HFFc6 (cell line): ENCODE measurements at regions not wholly inside any gene's neighbourhood (a gene's known extent, or its start where the extent isn't known, plus 50 kb on each side); places are given as distances from the start of the nearest gene placed in this dataset.

ENCODE experiments used
- DNase-seq: peaks from one replicate; pipeline ENCODE4 v3.0.0-alpha.2; 2018
- H3K27ac Mint-ChIP-seq: 2 replicates; pipeline ENCODE4 v1.8.0; 2020; ENCODE audit warnings: mild to moderate bottlenecking, mixed read lengths
- H3K27me3 Mint-ChIP-seq: 2 replicates; pipeline ENCODE4 v1.8.0; 2021; ENCODE audit warnings: mild to moderate bottlenecking, moderate library complexity, mixed read lengths; ENCODE audit not compliant: insufficient read depth
- H3K36me3 Mint-ChIP-seq: 2 replicates; pipeline ENCODE4 v1.8.0; 2021; ENCODE audit warnings: low read depth, mixed read lengths
- H3K4me1 Mint-ChIP-seq: 2 replicates; pipeline ENCODE4 v1.8.0; 2020; ENCODE audit warnings: low read depth, mixed read lengths
- H3K4me3 Mint-ChIP-seq: 2 replicates; pipeline ENCODE4 v1.8.0; 2020; ENCODE audit warnings: mild to moderate bottlenecking, moderate library complexity, mixed read lengths
- H3K9me3 Mint-ChIP-seq: 2 replicates; pipeline ENCODE4 v1.8.0; 2020; ENCODE audit warnings: mild to moderate bottlenecking, mixed read lengths
- TF ChIP-seq, protein P1 (sequence below): fragments of 200-600 bp; sonication (generic); IDR thresholded peaks from 2 replicates; pipeline ENCODE4 v1.5.0; 2021; ENCODE audit warnings: antibody characterized with exemption, mild to moderate bottlenecking

DNA sequence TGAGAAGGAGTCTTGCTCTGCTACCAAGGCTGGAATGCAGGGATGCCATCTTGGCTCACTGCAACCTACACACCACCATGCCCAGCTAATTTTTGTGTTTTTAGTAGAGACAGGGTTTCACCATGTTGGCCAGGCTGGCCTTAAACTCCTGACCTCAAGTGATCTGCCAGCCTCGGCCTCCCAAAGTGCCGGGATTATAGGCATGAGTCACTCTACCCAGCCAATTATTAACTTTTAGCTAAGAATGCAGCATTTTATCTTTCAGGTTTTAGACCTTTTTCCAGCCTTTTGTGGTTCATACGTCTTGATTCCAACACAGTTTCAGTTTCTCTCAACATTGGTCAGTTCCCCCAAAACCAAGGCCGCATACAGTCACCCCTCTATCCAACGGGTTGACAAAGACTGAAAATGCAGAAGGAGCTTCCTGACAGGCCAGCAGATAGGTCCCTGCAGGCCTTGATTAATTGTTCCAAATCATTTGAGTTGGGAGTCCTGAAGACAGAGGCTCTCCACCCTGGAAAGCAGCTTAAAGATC is 262.2 kb upstream of the KLHL29 start:
- no peak for DNase-seq
- peaks cover 38% of the 10 kb centered on the region for H3K9me3 Mint-ChIP-seq
- no peak overlapping the region for H3K4me3 Mint-ChIP-seq
- TF ChIP-seq, protein P1, sequence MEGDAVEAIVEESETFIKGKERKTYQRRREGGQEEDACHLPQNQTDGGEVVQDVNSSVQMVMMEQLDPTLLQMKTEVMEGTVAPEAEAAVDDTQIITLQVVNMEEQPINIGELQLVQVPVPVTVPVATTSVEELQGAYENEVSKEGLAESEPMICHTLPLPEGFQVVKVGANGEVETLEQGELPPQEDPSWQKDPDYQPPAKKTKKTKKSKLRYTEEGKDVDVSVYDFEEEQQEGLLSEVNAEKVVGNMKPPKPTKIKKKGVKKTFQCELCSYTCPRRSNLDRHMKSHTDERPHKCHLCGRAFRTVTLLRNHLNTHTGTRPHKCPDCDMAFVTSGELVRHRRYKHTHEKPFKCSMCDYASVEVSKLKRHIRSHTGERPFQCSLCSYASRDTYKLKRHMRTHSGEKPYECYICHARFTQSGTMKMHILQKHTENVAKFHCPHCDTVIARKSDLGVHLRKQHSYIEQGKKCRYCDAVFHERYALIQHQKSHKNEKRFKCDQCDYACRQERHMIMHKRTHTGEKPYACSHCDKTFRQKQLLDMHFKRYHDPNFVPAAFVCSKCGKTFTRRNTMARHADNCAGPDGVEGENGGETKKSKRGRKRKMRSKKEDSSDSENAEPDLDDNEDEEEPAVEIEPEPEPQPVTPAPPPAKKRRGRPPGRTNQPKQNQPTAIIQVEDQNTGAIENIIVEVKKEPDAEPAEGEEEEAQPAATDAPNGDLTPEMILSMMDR, result no peak
- no peak overlapping the region for H3K27ac Mint-ChIP-seq
- peaks cover 2% of the 10 kb centered on the region for H3K27me3 Mint-ChIP-seq
- H3K4me1 Mint-ChIP-seq, result no peaks in the 10 kb centered on the region
- H3K36me3 Mint-ChIP-seq, result no peaks in the 10 kb centered on the region

DNA sequence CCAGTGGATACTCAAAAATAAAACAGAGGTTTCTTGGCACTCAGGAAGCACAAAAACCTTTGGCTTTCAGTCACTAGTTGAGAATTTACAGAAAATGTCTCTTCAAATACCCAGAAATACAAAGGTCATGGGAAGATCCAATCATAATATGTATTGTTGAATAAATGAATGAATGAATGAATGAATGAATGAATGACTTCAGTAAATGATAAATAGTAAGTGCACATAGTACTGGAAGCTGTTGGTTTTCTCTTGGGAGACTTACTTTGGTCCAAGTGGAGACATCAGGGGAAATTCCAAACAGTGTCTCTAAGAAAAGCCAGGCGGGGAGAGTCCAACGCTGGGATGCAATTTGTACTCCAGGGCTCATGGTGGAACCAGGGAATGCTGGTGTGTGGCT is 261.3 kb upstream of the KLHL29 start:
- Mint-ChIP-seq H3K4me1 (no peaks in the 10 kb centered on the region), H3K36me3 (no peaks in the 10 kb centered on the region)
- TF ChIP-seq, protein P1, result no peak

DNA sequence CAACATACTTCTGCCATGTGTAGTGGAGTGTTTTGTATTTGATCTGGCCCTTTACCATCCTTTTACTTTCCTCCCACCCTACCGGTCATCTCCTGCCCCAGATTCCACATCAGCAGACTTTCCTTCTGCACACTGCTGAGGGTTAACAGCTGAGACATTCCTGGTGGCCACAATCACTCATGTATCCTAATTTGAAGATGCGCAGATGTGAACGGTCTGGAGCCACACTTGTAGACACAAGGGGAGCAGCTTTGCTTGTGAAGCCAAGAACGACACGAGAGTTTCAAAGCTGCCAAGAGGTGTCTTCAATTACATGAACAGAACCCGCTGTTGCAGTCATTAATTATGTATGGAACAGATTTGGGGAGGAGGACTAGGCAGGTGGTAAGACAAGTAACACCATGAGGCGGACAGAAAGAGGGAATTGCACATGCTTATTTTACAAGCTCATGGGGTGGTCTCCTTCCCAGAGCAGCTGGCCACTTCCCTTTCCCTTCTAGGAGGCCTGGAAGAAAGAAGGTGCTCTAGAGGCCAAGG is 260.7 kb upstream of the KLHL29 start:
- DNase-seq, result no peak
- H3K36me3 Mint-ChIP-seq, result no peaks in the 10 kb centered on the region
- H3K27ac Mint-ChIP-seq, result no peak overlapping the region
- H3K4me1 Mint-ChIP-seq, result no peaks in the 10 kb centered on the region
- TF ChIP-seq, protein P1, result no peak
- no peak overlapping the region for H3K4me3 Mint-ChIP-seq
- peaks cover 40% of the 10 kb centered on the region for H3K9me3 Mint-ChIP-seq
- H3K27me3 Mint-ChIP-seq, result no peaks in the 10 kb centered on the region; the same call in none of the 2 replicates

More for the DNA sequence above, 261.3 kb upstream of the KLHL29 start:
- Mint-ChIP-seq H3K27me3 (peaks cover 2% of the 10 kb centered on the region), H3K27ac (no peak overlapping the region), H3K4me3 (no peak overlapping the region), H3K9me3 (peaks cover 39% of the 10 kb centered on the region)
- DNase-seq, result no peak

DNA sequence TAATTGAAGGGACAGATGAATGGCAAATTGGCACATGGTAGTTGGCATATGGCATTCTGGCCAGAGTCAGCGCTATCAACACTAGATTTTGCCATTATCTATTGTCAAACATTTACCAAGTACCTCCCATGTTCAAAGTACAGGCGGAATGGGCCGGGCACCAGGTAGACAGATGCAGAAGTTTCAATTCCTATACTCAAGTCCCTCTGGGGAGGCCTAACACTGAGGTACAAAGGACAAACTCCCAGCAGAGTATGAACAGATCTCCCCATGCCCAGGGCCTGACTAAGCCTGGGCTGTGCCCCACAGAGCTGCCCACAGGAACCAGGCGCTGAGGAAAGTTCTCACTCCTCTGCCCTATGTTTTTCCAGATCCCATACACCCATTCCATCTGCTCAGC is 257.5 kb upstream of the KLHL29 start:
- no peaks in the 10 kb centered on the region; the same call in 1 of the 2 replicates for H3K27me3 Mint-ChIP-seq
- DNase-seq, result no peak
- no peaks in the 10 kb centered on the region; the same call in 1 of the 2 replicates for H3K36me3 Mint-ChIP-seq
- H3K27ac Mint-ChIP-seq, result no peak overlapping the region
- TF ChIP-seq, protein P1, result no peak
- H3K4me3 Mint-ChIP-seq, result no peak overlapping the region
- no peaks in the 10 kb centered on the region for H3K4me1 Mint-ChIP-seq
- H3K9me3 Mint-ChIP-seq, result peaks cover 35% of the 10 kb centered on the region

DNA sequence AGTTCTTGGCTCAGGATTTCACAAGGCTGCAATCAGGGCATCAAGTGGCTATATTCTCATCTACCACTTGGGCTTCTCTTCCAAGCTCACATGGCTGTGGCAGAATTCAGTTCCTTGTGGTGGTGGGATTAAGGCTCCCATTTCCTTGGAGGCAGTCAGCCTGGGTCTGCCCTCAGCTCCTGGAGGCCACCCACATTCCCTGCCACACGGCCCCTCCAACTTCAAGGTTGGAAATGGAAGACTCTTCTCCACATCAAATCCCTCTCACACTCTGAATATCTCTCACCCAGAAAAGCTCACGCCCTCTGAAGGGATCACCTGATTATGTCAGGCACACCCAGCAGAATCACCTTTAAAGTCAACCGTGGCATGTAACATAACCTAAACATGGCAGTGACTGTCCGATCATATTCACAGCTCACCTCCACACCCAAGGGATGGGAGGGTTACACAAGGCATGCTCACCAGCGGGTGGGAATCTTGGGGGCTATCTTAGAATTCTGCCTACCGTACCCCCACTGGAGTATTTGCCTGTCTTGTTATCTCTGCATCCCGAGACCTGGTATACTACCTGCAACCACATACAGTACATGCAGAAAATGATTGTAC is 256.2 kb upstream of the KLHL29 start:
- Mint-ChIP-seq H3K27ac (no peak overlapping the region), H3K4me3 (no peak overlapping the region), H3K4me1 (no peaks in the 10 kb centered on the region), H3K27me3 (no peaks in the 10 kb centered on the region; the same call in 1 of the 2 replicates), H3K9me3 (peaks cover 31% of the 10 kb centered on the region), H3K36me3 (no peaks in the 10 kb centered on the region; the same call in 1 of the 2 replicates)
- DNase-seq, result no peak
- TF ChIP-seq, protein P1, result no peak
